ENCODE measurements at regions not wholly inside any gene's neighbourhood (a gene's known extent, or its start where the extent isn't known, plus 50 kb on each side); places are given as distances from the start of the nearest gene placed in this dataset.

DNA sequence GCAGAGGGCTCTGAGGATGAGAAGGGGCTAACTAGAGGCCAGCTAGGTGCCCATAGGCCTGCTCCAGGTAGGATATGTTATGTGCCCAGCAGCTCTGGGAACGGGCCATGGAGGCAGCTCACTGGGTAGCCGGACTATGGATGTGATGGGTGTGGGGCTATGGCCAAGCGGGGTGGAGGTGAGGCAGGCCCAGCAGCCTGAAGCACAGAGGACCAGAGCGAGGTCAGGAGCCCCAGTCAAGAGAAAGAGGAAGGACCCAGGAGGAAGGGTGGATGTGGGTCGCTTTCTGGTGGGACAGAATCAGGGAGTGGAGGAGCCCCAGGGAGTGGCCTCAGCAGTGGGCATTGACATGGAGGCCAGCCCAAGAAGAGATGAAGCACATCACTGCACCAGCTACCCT, 117.9 kb upstream of the MLN start:
- DNase-seq, result no peak

DNA sequence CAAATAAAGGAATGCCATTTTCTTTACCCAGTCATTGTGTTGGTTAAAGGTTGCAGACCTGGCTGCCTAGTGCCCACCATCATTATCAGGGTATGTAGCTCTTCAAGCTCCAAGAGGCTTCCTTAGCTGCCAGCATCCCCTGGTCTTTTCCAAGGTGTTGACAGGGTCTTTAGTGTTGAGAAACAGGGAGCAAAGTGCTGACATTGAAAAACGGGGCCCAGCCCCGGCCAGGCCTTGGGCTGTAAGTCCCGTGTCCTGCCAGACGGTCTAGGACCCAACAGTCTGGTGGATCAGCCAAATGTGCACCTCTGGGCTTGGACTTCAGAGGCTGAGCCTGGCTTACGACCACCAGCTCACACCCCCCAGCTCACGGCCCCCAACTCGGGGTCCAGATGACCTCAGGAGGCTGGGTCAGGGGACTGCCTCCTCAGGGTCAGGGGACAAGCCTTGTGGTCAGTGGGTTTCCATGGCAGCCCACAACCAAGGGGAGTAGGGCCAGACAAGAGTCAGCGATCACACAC, 114.4 kb upstream of the MLN start:
- no peak for DNase-seq

DNA sequence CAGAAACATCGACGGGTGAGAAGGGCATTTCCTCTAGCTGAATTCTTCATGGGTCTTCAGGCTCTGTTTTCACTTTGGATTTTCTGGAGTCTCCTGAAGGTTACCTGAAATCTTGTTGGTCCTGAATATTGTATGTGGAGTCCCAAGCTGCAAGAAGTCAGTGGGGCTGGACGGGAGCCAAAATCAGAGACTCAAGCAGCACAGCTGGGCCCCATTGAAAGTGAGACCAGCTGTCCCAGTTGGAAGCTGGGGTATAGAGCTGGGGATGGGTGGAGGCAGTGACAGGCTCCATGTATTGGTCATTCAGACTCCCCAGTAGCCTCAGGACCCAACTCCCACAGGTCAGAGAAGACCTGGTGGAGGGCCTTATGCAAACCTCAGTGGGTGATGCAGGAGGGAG, 111.3 kb upstream of the MLN start:
- peak; percentile 81 for DNase-seq

DNA sequence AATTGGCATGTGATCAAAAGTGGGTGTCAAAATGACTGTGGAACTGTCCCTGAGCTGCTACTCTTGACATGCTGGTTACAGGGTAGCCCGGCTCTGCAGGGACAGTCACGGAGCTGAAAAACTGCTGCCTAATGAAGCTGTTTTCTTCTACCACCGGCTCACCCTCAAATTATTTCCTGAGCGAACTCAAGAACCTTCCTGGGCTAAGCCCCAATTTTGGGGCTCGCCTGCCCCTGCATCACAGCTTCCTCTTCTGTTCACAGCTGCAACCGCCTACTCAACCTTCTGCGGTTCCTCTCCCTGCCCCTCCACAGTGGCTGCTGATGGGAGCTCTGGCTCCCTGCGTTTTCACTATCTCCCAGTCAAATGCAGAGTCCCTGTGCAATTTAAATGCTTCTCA, 110.8 kb upstream of the MLN start:
- no peak for DNase-seq

DNA sequence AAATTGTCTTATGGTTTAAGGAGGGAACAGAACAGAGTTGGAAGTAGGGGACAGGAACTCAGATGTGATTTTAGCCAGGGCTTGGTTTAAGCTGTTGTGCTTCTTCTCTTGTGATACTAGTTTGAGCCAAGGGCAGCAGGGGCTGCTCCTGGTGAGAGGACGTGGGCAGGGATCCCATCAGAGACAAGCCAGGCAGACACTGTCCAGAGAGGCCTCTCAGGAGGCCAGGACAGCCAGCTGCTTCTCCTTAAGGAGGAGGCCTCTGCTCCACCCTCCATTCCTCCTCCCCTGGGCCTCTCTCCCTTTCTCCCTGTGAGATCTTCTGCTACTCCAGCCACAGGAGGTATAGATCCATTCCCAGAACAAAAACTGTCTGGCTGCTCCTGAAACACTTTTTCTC, 108.4 kb upstream of the MLN start:
- DNase-seq, result no peak

DNA sequence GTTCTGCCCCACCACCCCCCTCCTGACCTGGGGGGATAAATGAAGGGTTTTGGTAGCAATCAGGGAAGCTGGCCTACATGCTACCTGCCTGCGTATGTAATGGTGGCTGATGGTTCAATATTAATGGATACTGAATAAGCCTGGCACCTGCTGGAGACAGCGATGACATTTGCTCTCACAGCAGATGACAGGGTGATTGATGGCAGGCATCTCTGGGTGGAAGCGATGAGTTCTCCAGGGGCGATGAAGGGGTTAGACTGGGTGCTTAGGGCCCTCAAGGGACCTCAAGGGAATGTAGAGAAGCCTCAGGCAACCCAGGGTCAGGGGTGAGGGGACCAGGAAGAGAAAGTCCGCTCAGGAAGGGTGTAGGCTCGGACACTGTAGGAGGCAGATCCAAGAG, 107.7 kb upstream of the MLN start:
- no peak for DNase-seq

DNA sequence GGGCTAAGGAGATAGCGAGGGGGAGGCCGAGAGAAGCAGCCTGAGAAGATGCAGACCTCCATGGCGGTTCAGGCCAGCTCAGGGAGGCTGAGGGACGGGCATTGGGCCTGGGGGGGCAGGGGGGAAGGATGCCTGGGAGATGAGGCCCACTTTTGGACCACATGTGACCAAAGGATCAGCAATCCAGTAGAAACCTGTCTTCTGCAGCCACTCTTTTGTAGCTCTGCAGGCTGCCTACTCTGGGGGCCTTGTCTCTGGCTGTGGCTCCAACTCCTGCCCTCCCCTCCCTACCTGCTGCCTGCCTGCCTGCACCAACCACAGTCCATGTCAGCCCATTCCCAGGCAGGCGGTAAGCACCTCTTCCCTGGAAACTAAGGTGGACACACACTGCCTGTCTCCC, 106.8 kb upstream of the MLN start:
- DNase-seq, result no peak

DNA sequence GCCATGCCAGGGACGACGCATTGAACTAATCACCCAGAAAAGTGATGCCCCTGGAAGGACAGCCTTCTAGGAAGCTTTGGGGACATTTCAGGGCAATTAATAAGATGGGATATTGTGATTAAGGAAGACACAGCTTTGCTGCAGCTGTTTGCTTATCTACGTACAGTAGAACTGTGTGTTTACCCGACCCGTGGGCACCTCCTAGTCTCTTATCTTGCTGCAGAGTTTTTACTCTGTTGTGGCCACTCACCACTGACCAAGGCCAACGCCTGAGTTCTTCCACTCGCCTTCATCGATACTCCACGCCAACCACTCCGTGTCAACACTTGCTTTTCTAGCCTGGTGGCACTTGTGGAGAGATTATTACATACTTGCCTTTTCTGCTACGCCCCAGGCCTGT, 105.9 kb upstream of the MLN start:
- DNase-seq, result no peak

DNA sequence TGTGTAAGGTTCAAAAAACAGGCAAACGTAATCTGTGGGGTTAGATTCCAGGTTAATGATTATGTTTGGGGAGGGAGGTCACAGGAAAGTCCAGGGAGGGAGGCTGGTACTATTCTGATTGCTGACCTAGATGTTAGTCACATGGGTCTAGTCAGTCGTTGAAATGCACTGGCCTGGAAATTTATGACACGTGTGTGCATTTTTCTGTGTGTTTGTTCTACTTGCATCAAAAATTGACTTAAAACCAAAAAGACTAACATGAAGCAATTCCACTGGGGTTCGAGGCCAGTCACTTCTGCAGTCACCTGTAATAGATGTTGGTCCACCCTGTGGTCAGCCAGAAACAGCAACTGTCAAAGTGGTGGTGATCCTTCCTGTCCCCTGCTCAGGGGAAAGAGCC, 104.2 kb upstream of the MLN start:
- DNase-seq, result no peak

DNA sequence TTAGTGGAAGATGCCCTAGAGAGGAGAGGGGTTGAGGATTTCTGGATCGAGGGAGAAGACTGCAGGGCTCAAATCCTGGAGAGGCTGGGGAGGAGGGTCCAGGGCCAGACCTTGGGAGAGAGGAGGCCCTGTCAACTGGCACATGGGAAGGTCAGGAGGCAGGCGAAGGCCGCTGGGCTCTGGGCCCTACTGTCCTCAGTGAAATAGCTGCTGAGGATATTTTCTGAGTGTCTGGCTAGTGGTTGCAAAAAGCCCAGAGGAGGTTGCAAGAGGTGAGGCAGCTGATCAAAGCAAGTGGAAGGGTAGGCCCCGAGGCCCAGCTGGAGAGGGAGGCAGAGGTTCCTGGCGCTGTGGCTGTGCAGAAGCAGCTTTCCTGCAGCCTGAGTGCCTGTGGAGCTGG, 103.4 kb upstream of the MLN start:
- DNase-seq, result no peak

DNA sequence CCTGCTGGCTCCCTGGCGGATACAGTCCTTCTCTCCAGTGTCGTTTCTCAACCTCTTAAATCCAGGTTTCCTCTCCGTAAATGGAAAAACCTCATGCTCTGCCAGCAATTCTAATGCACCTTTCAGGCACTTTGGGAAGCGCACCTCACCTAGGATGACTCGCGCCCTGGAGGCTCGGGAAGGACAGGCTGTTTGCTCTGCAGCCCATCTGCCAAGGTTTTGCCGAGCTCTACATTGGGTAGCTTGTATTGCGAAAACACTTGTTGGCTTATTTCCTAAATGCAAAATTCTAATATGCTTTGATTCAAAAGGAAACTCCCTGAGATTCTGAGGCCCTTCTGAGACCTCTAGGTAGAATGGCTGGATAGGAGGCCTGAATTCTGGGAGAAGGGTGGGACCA, 102.6 kb upstream of the MLN start:
- peak; percentile 64 for DNase-seq

DNA sequence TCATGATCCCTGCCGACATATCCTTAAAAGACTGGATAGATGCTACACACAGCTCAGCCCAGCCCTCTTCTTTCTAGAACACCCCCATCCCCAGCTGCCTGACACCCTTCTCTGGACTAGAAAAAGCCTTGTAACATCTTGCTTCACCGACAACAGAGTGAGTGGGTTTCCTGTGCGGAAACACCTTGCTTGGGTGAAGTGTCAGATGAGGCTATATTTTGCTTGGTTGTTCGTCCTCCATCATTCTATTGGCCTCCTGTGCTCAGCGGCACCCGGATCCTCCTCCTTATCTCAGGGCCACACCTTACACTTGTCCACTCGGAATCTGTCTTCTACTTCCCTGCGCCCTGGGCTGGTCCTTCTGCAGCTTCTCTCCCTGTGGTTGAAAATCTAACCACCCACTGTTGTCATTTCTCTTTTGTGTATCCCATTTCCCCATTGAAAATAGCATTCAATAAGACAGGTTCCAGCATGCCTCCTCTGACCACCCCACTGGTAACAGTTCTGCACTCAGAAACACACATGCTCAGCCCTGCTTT, 101.3 kb upstream of the MLN start:
- peak; percentile 56 for DNase-seq

DNA sequence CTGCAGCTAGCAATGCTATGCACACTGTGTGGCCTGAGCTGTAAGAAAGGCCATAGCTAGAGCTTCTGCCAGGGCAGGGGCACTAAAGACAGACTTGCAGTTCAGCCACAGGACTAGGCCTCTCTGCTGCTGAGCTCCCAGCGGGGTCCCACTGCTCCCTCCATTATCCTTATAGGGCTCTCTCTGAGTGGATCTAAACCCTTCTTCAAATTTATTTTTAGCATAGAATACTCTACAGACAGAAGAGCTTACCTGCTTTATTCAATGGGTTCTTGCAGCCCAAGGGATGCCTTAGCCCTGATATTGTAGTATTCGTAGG, 100.9 kb upstream of the MLN start:
- DNase-seq, result no peak

DNA sequence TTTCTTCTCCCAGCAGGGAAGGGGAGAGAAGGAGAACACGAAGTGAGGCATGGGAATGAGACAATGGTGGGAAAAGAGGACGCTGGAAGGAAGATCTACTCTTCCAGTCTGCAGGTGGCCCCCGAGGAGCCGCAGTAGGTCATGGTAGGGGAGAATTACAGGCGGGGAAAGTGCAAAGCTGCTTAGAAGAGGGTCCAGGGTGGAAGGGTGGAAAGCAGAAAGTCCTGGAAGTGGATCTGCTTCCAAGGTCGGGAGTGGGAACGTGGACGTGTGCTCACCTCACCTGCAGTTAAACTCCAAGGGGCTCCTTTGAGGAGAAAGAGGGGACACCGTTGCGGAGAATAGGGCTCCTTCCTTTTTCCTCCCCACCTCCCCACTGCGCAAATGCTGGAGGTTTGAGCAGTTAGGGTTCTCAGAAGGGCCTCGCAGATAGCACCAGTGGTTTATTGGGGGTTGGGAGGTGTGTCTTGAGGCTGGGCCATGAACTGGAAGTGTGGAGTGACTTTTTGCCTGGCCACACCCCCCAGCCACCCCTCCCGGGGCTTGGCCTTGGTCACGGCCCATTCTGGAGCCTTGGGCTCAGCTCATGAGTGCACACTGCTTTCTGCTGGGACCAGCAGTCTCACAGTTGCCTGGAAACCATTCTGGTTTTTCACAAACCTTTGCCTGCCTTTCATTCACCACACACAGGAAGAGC, 100.4 kb upstream of the MLN start:
- peak; percentile 65 for DNase-seq

DNA sequence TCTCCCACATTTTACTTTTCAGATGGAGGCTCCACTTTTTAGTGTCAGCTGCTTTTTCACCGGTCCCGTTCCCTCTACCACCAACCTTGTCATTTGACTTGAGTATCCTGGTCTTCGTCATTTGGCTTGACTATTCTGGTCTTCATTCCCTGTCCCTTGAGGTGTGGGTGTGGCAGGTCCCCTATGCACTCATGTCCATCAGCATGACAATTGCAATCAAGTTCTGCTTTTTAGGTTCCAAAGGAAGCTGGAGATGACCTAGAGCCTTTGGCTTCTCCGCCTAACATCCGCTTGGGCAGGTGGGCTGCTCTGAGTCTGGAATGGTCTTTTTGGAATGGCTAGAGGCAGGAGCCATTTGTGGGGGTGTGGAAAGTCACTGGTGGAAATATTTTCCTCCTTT, 99.8 kb upstream of the MLN start:
- no peak for DNase-seq

DNA sequence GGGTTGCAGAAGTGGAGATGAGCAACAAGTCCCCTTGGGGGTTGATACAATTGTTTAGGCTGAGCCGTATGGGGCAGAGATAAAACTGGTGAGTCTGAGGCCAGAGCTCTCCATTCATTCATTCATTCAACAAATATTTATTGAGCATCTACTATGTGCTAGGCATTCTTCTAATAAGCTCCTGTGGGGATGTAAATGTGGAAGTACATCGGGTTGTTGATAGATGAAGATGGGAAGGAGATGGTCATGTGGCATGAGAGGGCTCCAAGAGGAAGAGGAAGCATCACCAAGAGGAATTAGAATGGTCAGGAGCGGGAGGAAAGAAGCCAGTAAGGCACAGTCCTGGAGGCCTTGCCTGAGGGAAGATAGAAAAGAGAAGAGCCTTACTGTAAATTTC, 98.7 kb upstream of the MLN start:
- DNase-seq, result no peak

DNA sequence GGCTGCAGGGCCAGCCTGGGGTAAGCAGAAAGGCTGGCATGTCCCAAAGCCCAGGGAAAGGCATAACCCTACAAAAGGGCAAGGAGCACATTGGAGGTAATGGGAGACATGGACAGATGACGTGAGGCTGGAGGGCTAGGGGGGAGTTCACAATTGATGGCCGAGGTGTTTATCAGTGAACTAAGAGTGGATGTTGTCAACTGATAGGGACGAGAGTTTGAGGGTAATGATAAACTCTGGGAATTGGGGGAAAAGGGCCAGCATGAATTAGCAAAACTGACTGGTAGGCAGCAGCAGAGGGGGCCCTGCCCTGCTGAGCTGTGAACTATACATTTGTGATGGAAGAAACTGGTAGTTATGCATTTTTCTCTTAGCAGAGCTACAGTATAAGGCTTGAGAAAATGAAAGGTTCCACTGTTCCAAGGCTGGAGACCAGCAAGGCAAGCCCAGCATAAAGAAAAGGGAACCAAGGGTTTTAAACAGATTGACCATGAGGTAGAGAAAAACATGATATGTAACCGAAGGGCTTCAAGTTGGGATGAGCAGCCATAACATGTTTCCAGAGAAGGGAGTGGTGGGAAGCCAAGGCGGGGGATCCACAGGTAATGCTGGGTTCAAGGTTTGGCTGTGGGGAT, 98.1 kb upstream of the MLN start:
- DNase-seq, result no peak

DNA sequence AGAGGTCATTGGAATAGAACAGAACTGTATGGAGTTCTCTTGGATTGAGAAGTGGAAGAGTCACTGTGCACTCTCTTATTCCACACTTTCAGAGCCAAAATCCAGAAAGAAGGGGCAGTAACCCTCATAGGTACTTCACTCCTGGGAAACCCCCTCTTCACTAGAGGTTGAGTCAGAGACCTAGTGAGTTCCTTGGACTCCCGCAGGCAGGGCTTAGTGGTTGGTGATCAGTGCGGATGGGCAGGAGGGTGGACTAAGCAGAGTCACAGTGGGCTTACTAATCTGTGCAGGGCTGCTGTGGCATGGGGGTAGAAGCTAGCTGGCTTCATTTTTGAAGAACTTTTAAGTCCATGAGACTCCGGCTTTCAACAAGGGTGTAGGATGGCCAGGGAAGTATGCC, 95.0 kb upstream of the MLN start:
- DNase-seq, result no peak

DNA sequence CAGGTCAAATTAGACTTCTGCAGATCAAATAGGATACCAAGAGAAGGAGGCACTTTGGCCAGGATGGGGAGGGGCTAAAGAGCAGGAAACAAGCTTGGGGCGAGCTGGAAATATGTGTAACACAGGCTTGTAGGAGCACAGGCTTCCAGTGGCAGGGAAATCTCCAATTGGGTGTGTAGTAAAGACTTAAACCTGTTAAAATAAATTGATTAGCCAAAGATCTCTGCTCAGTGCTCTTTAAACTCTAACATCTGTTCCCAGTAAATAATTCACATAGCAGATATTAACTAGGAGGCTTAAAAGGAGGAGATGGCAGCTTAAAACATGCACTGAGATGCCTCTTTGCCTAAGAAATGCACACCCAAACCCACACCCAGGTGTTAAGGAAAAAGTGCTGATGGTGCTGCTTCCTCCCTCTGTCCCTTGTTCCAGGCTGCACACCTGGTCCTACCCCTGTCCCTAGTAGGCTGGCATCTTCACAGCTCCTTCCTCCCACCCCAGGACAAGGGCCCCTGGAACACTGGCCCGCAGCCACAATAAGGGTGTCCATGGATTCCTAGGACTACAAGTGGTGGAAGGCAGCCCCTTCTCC, 93.5 kb upstream of the MLN start:
- DNase-seq, result peak; percentile 55

DNA sequence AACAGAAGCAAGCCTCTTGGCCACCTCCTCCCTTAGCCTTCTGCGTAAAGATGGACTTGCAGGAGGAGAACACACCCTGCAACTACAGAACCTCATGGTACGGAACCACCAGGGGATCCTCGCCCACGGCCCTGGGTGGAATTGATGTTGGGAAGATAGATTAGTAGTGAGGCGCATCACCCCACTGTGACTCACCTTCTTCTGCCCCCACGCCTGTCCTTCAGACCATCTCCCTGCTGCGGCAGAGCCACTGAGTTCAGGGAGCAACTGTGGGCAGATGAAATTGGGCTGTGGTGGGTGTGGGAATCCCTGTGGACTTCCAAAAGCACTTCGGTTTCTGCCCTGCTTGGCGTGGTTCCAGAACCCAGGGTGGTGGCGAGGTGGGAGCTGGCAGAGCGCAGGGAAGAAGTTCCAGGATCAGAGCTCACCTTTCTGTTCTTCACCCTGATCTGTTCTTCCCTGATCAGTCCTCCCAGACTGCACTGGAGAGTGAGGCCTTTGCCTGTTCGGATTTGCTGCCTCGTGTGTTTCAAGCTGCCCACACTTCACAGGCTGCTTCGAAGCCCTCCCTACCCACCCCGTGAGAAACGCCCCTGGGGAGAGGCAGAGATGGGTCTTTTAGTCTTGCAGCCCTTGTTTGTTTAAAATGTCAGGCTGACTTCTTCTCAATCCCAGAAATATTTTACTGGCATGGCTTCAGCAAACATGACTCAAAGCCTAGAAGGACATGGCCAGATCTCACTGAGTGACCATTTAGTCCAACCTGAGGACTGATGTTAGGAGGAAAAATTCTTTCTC, 92.8 kb upstream of the MLN start:
- peak; percentile 64 for DNase-seq

DNA sequence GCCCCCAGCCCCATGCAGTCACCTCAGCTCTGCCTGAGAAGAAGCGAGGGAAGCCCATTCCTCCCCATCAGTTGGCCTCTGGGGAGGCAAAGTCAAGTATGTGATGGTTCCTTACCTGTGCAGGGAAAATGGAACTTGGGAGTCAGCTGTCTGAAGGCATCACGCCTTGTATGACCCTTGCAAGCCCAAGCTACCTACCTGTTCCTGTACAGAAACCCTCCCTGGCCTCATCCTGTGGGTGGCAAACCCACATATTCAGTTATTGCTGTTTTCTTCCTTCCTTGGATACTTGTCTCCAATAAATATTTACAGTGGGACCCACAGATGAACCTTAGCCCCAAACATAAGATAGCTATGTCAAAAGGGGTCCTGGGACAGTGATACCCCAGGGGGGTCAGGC, 92.2 kb upstream of the MLN start:
- DNase-seq, result no peak

DNA sequence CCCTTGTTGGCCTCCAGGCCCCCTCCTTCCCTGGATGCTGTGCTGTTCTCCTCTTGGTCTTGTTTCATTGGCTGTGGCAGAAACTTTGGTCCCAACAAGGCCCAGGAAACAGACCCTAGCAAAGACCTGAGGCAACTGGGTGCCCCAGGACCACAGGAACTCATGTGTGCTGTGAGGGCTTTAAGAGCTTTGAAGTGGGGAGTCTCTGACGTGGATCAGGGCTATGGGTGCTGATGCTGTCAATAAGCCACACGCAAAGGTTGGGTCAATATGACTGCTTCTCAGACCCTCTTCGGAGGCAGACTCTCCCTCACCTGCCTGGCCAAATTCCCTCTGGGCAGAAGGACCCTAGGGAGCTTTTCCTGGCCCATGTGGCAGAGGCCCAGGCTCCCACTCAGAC, 91.5 kb upstream of the MLN start:
- DNase-seq, result no peak

DNA sequence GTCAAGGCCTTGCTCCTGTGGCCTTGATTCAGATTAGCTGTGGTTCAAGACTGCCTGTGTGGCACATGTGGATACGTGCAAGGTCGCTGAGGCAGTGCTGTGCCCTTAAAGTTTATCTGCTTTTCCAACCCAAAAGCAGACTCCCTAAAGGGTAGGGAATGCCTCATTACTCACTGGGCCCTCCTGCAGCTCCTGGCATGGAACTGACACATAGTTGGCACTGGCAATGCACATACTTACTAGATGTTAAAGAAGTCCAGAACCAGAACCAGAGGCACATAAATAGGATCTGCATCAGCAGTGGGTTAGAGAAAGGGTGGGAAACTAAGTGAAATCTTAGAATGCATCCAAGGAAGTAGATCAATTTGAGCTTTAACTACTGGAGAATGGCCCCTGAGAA, 90.6 kb upstream of the MLN start:
- DNase-seq, result no peak

Data from NCI-H69 (cell line).